22Rv1 (cell line): ENCODE measurements at regions not wholly inside any gene's neighbourhood (a gene's known extent, or its start where the extent isn't known, plus 50 kb on each side); places are given as distances from the start of the nearest gene placed in this dataset.

Source experiments
- ZFX ChIP-seq: fragments of 450-650 bp; IDR thresholded peaks from 2 replicates; pipeline ENCODE4 v1.6.1; 2017; ENCODE audit warnings: antibody characterized with exemption, borderline replicate concordance
- TF ChIP-seq, protein P1 (sequence below): fragments of 450-650 bp; IDR thresholded peaks from 2 replicates; pipeline ENCODE4 v1.5.1; 2017; ENCODE audit warnings: mild to moderate bottlenecking

DNA sequence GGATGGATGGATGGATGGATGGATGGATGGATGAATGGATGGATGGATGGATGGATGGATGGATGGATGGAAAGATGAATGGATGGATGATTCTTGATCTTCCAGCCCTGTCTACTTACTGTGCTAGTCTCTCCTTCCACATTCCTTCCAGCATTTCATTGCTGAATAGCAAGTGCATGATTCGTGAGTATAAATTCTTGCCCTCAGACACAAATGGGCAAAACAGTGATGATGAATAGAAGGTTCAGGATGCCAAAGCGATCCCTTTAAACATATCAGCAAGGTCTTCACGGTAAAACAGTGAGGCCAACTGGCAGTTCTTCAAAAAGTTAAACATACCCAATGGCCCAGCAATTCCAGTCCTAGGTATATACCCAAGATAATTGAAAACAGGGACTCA lies 400.2 kb downstream of the MN1 start:
- TF ChIP-seq, protein P1, sequence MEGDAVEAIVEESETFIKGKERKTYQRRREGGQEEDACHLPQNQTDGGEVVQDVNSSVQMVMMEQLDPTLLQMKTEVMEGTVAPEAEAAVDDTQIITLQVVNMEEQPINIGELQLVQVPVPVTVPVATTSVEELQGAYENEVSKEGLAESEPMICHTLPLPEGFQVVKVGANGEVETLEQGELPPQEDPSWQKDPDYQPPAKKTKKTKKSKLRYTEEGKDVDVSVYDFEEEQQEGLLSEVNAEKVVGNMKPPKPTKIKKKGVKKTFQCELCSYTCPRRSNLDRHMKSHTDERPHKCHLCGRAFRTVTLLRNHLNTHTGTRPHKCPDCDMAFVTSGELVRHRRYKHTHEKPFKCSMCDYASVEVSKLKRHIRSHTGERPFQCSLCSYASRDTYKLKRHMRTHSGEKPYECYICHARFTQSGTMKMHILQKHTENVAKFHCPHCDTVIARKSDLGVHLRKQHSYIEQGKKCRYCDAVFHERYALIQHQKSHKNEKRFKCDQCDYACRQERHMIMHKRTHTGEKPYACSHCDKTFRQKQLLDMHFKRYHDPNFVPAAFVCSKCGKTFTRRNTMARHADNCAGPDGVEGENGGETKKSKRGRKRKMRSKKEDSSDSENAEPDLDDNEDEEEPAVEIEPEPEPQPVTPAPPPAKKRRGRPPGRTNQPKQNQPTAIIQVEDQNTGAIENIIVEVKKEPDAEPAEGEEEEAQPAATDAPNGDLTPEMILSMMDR = no peak
- TF ChIP-seq ZFX = no peak
